EH (cell line): ENCODE measurements at regions not wholly inside any gene's neighbourhood (a gene's known extent, or its start where the extent isn't known, plus 50 kb on each side); places are given as distances from the start of the nearest gene placed in this dataset.

Source experiments
- DNase-seq: peaks from one replicate; pipeline ENCODE4 v3.0.0-alpha.2; 2015; ENCODE audit warnings: low read depth

DNA sequence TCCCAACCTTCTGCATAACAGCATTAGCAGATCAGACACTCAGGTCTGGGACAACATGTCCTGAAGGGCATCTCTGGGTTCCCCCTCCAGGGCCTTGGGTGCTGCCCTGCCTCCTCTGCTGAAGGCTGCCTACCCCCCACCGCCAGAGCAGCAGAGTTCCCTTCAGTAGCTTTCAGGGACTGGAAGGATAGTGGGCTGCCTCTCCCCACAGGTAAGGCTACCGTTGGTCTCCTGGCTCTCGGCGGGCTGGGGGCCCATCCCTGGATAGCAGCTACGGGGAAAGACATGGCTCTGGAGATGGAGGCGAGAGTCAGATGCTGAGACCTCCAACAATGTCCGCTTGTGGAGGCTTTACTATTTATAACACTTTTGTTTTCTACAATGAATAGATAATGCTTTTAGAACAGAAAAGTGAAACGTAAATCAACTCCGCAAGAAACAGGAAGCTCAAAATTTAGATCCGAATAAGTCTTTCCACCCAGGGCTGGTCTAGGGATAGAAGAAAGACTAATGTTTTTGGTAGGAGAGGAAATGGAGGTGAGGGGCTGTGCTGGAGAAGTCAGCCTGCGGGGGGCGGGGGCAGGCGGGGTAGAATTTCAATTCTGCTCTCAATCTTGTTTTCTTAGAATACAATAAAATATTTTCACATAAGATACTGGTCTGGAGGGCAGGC lies 58.4 kb downstream of the ARL4C start:
- DNase-seq: no peak

DNA sequence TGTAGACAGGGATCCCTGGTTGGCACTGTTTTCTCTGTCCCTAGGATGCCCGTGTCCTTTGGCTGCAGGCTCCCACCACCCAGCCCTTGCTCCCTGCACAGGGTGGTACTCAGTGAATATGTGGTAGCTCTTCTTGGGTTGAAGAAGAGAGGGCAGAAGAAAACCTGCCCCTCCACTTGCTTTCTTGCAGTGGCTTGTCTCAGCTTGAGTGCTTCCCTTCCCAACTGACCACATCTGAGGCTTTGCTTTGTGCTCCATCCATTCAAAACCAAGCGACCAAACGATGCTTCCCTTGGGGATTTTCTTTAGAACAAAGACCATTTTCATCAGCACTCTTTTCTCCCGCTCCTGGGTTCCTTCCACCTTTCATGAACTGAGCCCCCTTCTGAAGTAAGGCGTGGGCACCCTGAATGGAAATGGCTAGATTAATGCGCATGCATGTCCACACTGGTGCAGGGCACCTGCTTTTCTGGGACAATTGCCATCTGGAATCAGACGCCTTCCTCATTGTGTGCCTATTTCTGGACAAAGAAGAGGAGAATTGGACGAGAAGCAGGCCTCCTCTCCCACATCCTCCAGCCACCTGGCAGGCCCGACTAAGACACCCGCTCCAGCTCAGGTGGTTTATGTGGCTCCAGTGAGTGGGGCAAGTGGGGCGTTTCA lies 59.1 kb downstream of the ARL4C start:
- DNase-seq: no peak

DNA sequence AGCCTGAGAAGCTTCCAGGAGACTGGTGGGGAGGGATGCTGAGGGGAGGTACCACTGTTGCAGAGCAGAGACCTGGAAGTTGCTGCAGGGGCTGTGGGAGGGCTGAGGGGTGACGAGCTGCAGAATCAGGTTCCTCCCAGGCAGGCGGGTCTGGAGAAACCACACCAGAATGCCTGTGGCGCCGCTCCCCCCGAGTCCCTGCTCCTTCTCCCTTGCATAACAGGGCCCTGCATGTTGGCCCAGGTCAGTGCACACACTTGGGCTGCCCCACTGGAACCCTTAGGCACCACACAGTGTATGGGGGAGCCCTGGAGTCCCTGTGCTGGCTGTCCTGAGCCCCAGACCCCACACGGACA lies 60.4 kb downstream of the ARL4C start:
- DNase-seq: no peak

DNA sequence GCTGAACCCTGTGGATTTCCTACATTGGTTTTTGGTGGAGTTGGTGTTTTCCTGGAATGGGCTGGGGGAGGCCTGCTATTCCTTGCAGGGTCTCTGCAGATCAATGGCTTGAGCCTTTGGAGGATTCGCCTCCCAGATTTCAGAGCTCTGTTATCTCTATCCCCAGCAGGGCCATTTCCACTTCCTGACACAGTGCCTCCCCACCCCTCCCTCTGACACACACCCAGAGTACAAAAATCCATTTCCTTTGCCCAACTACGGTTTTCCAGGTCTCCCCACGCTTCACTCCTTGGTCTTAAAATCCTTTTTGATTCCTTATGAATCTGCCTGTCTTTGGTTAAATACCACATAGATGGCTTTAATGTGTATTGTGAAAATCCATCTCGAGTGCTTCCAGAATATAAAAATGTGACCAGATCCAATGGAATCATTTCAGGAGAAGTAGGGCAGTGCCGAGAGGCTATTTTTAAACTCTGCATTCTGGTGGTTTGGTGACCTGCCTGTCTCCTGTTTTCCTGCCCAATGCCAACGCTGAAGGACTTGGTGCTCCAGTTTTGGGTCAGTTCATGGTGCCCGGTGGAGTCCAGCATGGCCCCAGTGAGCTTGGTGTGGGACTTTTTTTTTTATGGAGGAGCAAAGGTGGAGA lies 60.9 kb downstream of the ARL4C start:
- DNase-seq: peak; percentile 34

DNA sequence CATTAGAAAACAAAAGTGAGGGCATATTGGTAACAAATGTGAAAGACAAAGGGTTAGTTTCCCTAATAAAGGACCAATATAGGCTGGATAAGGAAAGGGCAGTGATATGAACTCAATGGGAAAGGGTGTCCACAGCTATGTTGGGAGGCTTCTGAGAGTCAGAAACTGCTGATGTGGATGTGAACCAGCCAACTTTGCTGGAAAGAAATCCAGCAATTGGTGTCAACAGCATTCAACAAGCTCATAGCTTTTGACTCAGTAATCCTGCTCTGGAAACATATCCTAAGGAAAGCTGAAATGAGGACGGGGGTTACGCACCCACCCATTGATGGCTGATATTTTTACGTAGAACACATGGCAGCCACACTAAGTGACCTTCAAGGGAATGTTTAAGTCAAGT lies 63.7 kb downstream of the ARL4C start:
- DNase-seq: no peak

DNA sequence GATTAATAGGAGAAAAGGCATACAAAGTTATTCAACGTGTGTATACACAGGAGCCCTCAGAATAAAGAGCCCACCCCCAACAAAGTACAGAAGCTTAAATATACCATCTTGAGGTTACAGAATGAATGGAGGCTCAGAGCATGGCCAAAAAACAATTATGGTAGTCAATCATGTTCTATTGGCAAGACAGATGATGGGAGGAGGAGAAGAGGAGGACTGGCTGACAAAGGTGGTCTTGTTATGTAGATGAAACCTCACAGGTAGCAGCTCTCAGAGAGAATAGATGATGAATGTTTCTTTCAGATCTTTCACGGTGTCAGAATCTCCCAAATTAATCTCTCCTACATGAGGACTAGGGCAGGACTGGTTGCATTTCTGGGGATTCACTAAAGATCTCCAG lies 66.0 kb downstream of the ARL4C start:
- no peak for DNase-seq

DNA sequence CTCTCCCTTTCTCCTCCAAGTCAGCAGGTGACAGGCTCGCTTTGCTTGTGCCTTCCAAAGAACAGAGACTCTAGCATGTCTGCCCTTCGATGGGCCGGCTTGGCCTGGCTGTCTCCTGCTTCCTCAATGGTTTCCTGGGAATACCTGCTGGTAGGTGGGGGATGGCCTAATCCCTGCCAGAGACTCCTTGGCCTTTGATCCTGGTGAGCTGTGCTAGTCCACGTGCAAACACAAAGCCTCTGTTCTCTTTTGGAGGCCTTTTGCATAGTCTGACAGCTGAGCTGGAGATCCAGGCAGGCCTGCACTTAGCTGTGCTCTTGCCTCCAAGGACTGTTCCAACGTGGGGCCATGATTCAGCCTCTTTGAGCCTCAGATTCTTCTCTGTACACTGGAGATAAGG lies 67.6 kb downstream of the ARL4C start:
- DNase-seq: no peak

DNA sequence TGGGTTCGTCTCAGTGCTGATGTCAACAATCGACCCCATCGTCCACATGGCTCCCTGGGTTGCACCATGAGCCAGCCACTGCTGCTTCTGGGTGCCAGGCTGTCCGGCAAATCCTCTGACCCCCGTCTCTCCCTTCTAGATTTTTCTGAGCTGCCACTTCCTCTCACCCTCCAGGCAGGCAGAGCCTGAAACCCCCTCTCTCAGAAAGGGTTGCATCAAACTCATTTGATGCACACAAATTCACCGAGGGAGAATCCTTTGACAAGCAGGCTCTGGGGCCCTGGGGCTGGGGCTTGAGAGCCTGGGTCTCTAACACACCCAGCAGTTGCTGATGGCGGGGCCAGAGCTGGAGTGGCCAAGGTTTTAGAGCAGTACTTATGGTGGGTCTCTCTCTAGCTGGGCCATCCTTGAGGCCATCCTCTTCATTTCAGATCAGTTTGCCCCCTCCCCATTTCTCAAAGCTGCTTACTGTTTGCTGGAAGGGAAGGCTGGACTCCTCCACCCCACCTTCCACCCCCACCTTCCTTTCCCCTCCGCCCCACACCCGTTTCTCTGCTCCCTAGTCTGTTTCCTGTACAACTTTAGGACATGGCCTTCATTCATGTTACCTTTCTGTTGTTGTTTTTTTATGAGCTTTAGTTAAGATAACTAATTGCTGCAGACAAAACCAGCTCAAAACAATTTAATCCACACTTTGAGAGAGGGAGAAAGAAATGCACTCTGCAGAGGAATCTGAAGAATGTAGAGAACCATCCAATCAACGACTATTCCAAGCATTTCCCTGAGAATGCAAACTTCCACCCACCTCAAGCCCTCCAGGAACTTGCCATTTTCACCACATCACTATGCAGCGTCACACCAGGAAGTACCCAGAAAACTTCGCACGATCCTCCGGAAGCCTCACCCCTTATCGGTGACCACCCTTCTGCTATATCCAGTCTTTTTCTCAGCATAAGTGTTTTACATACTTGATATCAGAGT lies 69.5 kb downstream of the ARL4C start:
- DNase-seq: peak; percentile 92

DNA sequence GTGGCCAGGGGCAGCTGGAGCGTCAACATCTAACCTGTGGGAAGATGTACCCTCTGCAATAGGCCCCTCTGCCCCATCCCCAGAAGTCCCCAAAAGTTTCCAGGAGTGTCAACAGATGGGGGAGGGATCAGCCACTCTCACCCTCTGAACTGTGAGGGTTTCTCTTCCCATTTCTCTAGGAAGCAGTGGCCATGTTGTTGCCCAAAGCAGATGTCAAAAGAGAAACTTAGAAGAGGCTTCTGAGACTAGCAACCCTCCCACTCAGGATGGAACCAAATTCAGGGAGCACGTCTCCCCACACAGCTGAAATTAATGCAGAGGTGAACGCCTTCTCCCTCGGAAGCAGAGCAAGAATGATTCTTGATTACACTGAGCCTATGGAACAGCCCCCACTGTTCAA lies 70.3 kb downstream of the ARL4C start:
- no peak for DNase-seq

DNA sequence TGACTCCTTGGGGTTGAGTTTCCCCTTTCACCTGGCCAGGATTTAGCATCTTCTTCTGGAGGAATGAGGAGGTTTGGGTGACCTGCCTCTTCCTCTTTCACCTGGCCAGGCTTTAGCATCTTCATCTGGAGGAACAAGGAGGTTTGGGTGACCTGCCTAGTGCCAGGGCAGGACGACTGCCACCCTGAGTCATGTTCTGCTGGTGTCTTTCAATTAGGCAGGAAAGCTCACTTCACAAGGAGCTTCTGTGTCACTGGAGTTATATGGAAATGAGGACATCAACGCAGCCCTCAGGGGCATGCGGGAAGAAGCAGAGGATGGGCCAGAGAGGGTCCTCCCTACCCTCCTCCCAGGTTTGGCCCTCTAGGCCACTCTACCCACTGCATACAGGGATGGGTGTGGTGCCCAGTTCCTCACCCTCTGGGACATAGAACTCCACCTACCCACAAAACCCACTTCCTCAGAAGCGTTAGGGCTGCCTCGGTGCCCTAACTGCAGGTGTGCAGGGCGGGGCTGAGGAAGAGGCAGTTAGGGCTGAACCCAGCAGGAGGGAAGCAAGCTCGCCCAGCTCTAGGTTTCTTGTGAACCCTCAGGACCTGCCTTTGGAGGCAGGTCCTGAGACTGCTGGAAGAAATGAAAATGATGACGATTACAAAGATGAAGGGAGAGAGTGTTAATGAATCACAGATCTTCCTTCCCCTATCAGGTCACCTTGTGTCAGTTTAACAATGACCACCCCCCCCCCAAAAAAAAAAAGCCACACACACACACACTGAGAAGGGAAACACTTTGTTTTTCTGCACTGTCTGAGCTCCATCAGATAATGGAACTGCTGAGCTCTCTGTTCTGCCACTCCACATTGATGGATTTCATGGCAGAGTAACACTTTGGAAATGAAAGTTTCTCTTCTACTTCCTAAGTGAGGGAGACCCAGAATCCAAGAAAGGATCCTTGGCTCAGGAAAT lies 71.0 kb downstream of the ARL4C start:
- DNase-seq: no peak

DNA sequence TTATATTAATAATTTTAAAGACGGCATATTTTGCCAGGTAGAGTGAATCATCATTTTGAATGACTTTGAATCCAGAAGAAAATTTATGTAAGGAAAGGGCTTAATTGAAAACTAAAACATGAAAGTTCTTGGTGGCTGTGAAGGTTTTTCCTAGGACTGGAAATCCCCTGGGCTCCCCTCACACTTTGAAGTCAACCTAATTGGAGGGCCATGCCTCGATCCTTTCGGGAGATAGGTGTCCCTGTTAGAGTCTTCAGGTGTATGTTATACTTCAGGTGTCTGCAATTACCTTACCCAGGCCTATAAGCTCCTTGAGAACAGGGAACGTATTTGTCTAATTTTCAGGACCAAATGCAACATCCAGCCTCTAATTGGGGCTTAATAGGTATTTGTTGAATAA lies 73.0 kb downstream of the ARL4C start:
- no peak for DNase-seq

DNA sequence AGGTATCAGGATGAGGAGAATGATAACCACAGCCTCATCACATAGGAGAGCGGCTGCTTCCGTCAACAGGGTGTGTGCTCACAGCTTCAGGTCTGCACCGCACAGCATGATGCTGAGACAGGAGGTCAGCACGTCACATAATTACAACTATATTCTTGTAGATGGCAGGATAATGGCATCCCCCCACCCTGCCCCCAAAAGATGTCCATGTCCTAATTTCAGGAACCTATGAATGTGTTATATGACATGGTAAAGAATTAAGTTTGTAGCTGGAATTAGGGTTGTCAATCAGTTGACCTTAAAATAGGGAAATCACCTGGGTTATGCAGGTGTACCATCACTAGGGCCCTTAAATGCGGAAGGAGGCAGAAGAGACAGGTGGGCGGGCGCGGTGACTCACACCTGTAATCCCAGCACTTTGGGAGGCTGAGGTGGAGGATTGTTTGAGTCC lies 73.9 kb downstream of the ARL4C start:
- DNase-seq: no peak

DNA sequence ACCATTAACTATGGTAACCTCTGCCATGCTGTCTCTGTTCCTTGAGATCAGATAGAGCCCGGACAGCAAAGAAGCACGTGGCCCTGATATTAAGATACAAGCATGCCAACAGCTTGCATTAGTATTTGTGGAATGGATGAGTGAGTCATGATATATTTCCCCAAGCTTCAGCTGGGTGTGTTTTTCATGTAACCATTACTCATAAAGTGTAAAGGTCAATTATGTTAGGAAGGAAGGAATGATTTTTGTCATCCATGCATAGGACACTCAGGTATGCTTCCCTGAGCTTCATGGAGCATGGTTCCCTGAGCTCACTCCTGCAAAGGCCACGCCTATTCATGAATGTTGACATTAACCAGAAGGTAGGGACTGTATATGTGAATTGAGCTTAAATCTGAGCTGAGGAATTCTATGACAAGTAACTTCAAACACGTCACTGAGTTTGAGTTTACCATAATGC lies 74.6 kb downstream of the ARL4C start:
- DNase-seq: peak; percentile 95

DNA sequence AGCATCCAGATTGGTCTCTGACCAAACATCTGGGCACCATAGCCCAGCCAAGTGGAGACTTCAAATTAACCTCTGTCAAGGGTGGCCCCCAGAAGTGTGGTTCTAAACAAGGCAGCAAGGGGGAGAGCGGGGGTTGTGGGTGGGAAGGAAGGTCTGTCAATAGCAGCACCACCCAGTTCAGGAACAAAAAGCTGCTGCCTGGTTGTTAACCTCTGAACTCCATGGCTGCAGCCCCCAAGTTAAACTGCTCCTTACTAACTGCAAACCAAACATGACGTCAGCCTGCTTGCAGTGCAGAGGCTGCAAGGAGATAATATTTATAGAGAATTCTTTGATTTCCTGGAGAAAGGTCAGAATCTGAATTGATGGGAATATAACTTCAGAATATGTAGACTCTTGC lies 76.5 kb downstream of the ARL4C start:
- DNase-seq: no peak

DNA sequence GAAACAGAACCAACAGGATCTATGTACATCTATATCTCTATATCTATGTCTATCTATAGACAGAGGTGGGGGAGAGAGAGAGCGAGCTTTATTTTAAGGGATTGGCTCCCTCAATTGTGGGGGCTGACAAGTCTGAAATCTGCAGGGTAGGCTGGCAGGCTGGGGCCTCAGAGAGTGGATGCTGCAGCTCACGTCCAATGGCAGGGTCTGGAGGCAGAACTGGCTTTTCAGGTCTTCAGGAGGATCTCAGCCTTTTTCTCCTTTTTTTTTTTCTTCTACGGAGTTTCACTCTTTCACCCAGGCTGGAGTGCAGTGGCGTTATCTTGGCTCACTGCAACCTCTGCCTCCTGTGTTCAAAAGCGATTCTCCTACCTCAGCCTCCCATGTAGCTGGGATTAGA lies 77.2 kb downstream of the ARL4C start:
- DNase-seq: no peak

DNA sequence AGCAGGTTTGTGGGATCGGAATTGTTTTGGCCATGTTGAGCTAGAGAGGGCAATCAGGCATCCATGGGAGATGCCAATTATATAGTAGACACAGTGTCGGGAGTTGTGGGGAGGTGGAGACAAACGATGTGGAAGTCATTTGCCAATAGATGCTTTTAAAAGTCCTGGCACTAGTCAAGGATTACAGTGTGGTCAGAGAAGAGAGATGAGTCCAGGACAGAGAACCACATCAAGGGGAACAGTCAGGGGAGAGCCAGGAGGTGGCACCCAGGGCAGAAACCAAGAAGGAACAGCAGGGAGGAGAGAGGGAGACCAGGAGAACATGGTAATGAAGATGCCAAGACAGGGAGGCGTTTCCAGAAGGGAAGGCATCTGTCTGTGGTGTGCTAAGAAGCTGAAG lies 81.2 kb downstream of the ARL4C start:
- no peak for DNase-seq

DNA sequence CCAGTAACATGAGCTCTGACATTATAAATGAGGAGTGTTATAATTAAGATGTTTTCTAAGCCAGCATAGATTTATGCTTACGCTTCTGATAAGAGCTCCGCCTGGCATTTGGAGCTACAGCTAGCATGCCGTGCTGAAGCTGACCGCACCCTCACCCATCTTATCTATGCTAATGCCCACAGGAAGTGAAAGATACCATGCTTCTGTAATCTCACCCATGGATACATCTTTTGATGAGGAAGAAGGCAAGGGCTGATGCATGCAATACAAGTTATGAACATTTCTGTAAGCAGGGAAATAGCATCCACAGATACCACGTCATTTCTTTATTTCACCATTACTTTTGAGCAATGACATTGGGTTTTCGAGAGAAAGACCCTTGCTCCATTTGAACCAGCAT lies 82.3 kb downstream of the ARL4C start:
- DNase-seq: no peak

DNA sequence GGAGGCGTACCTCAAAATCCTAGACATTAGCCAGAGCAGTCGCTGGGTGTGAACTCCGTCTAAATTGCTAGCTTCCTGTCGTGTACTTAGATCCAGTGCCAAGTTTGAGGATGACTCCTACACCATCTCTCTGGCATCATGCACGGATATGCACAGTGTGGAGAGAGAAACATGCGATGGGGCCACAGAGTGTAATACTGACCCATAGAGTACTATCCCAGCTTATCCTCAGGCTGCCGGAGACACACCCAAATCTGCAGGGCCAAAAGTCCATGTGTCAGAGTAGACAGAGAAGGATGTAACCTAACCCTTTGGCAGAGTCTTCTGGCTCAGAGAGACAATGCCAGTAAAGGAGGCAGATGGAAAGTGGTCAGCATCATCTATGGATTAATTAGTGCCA lies 84.2 kb downstream of the ARL4C start:
- DNase-seq: peak; percentile 39

DNA sequence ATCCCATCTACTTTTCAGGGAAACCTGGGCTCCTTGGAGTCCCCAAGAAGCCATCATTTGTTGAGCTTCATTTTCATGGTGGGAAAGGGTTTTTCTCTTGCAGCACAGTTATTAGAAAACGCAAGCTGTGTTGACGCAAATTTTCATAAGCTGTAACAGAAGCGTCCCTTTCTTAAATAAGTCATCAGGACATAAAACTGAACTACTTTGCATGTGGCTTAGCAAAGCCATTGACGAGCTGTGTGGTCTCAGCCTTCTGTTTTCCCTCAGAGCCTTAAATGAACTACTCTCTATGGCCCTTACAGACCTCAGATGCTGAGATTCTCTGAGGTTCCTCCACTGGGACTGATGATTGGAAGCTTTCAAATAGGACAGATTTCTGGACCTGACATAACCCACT lies 85.1 kb downstream of the ARL4C start:
- DNase-seq: no peak

DNA sequence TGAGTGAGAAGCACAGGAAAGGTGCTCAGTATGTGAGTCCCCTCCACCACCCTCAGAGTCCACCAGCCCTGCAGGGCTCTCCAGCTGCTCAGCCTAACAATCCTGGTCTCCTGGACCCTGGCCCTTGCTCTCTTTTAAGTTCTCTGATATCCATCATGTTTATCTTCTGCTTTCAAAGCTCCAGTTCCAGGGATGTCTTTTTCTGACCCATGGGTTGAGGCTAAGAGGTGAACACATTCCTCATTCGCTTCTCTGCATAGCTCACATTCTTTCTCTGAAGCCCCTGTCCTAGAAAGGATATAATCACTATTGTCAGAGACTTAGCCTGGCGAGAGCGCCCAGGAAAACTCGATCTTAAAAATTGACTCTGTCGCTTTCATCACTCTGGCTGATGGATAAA lies 86.4 kb downstream of the ARL4C start:
- DNase-seq: no peak

DNA sequence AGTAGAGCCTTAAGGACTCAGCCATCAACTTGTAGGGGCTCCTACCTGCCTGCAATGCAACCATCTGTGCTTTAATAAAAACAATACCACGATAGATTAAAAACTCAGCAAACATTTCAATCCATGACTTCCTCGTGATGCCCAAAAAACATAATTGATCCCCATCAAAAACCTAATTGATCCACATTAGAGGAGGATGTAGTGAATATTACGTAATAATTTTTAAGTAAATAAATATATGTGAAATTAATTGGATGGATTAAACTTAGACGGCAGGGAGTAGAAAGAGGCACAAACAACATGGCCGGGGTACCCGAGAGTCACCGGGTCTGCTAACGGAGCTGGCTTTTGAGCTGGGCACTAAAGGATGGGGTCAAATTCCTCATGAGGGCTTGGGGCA lies 87.3 kb downstream of the ARL4C start:
- DNase-seq: no peak
